ENCODE measurements at regions not wholly inside any gene's neighbourhood (a gene's known extent, or its start where the extent isn't known, plus 50 kb on each side); places are given as distances from the start of the nearest gene placed in this dataset.

DNA sequence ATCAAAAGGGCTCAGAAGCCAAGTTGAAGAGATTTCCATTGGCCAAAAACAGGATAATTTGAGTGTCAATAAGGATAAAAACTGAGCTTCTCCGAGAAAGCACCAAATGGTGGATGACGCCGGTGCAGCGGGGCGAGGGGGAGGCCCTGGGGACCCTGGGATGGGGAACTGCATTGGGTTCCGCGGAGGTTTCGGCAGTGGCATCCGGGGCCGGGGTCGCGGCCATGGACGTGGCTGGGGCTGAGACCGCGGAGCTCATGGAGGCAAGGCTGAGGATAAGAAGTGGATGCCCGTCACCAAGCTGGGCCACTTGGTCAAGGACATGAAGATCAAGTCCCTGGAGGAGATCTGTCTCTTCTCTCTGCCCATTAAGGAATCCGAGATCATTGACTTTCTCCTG, 97.2 kb downstream of the DMRTA2 start:
- TF ChIP-seq POLR2A (IDR thresholded peaks at IDR 0.05; ENCODE audit: low read depth, low read length), result no peak
- no peak for TF ChIP-seq MYC (IDR thresholded peaks at IDR 0.05; ENCODE audit: low read depth, low read length)
- TF ChIP-seq GATA2 (IDR thresholded peaks at IDR 0.05; ENCODE audit: insufficient read depth, insufficient read length, low read depth, low read length), result no peak
- TF ChIP-seq, protein P1, sequence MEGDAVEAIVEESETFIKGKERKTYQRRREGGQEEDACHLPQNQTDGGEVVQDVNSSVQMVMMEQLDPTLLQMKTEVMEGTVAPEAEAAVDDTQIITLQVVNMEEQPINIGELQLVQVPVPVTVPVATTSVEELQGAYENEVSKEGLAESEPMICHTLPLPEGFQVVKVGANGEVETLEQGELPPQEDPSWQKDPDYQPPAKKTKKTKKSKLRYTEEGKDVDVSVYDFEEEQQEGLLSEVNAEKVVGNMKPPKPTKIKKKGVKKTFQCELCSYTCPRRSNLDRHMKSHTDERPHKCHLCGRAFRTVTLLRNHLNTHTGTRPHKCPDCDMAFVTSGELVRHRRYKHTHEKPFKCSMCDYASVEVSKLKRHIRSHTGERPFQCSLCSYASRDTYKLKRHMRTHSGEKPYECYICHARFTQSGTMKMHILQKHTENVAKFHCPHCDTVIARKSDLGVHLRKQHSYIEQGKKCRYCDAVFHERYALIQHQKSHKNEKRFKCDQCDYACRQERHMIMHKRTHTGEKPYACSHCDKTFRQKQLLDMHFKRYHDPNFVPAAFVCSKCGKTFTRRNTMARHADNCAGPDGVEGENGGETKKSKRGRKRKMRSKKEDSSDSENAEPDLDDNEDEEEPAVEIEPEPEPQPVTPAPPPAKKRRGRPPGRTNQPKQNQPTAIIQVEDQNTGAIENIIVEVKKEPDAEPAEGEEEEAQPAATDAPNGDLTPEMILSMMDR (IDR thresholded peaks at IDR 0.05; ENCODE audit: extremely low read depth in 1 of 2, insufficient read depth in 1 of 2, low read depth in 1 of 2, low read length in 2 of 2), result no peak
- TF ChIP-seq, protein P2, sequence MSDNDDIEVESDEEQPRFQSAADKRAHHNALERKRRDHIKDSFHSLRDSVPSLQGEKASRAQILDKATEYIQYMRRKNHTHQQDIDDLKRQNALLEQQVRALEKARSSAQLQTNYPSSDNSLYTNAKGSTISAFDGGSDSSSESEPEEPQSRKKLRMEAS (IDR thresholded peaks at IDR 0.05; ENCODE audit: insufficient read depth, insufficient read length), result no peak
- TF ChIP-seq POLR2AphosphoS5 (IDR thresholded peaks at IDR 0.05; ENCODE audit: insufficient read depth, low read depth, low read length), result no peak
